ENCODE measurements at regions not wholly inside any gene's neighbourhood (a gene's known extent, or its start where the extent isn't known, plus 50 kb on each side); places are given as distances from the start of the nearest gene placed in this dataset.
"Not testable (repeated sequence)": the region's sequence is repeated elsewhere in the genome, so short reads cannot be mapped to it uniquely, and the experiment has no call there.

DNA sequence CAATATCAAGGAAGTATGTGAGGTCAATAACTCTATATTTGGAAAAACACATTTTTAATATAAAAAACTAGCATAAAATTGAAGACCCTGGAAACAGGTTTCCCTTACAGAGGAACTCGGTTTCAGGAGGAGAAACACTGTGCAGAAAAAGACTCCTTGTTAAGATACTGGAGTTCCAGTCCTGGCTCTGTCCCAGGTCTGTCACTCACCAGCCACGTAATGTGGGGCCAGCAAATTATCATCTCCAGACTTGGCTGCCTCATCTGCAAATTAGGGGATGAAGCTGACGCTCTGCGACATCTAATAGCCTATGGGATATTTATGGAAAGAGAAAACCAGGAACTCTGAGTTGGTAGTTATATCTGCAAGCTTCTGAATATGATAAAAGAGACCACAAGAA is 702.7 kb downstream of the EPHA7 start:
- no peak for DNase-seq (ENCODE audit: low spot score)

DNA sequence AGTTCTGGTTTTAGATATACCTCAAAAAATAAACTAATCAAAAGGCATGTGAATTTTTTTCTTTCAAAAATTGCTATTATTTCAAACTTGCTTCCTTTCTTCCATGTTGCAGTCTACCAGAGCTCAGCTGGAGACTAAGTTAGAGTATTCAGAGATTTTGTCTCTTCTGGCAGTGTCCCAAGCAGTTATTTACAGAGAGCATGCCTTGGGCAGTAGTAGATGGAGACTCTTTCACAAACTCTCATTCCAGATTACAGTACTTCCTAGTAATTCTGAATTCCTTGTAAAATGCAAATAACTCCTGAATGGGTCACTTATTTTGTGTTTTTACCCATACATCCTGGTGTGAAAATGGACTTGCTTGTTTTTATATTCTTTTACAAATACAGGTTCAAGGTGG is 703.4 kb downstream of the EPHA7 start:
- DNase-seq (ENCODE audit: low spot score): no peak

DNA sequence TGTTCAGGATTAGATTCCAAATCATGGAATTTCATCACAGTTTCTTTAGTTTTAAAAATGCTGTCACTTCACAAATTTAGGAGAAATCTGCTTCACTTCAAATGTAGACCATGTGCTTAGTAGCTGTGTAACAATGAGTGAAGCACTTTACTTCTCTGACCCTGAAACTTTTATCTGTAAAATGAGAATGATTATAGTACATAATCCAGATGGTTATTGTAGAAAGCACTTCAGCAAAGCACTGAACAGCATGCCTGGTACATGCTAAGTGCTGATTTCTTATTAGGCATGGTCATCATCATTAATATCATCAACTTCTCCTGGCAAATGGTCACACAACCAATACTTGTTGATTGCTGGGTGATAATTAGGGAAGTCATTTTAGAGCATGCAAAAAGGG is 705.0 kb downstream of the EPHA7 start:
- no peak for DNase-seq (ENCODE audit: low spot score)

DNA sequence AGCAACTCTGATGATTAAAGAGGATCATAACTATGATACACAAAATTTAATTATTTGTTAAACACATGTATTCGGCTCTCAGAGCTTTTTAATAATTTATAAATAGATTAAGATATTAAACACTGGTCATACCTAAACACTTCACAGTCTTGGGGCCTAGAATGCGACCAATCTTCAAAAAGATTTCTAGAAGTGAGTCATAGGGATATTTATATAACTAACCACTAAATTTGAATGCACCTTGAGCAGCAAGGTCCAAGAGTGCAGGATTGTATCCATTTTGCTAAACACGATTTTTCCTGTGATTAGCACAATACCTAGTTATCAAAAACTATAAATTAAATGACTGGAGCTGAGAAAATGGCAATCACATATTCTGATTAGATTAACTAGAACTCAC is 709.3 kb downstream of the EPHA7 start:
- DNase-seq (ENCODE audit: low spot score): no peak

DNA sequence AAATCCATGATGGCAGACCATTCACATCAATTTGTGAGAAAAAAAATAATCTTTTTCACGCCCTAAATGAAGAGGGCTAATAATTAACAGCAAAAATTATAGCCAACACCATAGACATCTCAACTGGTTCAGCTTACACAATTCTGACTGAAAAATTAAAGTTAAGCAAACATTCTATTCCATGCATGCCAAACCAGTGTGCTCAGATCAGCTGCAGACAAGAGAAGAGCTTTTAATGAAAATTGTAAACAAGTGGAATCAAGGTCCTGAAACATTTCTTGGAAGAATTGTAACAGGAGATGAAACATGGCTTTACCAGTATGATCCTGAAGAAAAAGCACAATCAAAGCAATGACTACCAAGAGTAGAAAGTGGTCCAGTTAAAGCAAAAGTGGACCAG is 710.4 kb downstream of the EPHA7 start:
- DNase-seq (ENCODE audit: low spot score): no peak

DNA sequence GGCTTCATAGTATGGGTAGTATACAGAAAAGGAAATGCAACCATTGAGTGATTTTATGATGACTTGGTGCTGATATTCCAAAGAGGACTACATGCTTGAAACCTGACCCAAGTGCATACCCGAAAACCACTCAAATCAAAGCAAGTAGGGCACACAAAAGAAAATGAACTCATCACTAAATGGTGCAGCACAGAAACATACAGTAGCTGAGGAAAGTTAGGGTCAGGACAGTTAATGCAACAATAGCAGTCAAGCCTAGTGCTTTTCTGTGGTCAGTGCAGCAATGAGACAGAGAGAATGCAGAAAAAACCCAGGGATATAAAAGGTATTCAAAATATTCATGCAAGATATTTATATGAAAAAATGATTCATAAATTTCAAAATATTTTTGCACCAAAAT is 711.1 kb downstream of the EPHA7 start:
- no peak for DNase-seq (ENCODE audit: low spot score)

DNA sequence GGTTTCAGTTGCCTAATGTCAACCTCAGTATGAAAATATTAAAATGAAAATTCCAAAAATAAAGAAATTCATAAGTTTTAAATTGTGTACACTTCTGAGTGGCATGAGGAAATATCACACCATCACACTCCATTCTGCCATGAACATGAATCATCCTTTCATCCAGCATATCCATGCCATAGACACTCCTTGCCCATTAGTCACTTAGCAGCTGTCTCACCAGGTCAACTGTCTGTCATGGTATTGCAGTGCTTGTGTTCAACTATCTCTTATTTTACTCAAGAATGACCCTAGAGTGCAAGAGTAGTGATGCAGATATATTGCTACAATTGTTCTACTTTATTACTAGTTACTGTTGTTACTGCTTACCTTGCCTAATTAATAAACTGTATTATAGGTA is 712.4 kb downstream of the EPHA7 start:
- DNase-seq (ENCODE audit: low spot score): no peak

DNA sequence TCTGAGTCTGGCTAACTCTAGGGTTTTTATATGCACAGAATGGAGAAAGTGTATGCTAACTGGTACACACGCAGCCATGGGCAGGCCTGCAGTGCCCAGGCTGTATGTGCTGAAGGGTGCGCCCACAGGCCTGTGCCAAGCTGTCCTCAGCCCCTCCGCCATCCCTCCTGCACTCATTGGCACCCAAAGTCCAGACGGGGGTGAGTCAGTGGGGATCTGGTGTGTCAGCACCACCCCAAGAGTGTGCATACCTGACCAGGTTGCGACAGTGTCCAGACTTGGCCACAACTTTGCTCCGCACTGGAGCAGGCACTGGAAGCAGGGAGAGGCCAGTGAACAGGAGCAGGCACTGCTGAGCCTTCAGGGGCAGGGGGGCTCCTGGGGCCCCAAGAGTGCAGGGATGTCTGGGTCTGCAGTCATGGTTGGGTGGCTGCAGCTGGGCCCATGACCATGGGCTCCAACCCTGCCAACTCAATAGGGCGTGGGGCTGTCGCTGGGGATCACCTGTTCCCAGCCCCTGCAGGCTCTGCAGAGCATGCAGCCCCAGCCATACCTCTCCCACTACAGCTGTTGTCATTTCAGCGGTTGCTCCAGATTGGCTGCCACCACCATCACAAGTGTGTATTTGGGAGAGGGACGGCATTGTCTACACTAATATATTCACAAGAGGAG is 717.8 kb downstream of the EPHA7 start:
- no peak for DNase-seq (ENCODE audit: low spot score)

DNA sequence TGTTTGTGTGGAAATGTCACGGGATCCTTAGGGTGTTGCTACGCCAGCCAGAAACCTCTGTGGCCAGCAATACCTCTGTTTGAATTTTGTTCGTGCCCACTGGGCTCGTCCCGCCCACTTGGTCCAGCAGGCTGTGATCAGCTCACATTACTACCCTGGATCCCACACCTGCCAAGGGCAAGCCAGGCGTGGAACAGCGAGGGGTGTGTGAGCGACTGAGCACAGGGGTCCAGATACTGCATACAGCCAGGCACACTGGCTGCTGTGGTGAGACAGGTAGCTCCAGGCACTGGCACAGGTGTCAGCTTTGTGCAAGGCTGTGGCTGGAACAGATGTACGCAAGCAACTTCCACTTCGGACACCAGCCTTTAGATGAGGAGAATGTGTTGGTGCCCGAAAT is 718.9 kb downstream of the EPHA7 start:
- DNase-seq (ENCODE audit: low spot score): no peak

DNA sequence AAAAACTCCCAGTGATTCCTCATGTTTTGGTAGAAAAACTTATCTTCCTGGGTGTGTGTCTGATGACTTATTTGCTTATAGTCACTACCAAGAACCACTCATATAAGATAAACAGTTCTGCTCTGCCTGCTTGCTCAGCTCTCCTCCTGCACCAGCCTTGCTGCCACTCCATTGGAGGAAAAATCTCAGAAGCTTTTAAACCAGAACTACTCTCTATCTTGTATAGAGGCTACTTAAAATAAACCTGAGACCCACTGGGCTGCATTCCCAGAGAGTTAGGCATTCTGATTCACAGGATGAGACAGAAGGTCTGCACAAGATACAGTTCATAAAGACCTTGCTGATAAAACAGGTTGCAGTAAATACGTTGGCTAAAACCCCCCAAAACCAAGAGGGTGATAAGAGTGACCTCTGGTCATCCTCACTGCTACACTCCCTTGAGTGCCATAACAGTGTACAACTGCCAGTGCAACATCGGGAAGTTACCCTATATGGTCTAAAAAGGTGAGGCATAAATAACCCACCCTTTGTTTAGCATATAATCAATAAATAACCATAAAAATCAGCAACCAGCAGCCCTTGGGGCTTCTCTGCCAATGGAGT is 728.3 kb downstream of the EPHA7 start:
- DNase-seq (ENCODE audit: low spot score): no peak

DNA sequence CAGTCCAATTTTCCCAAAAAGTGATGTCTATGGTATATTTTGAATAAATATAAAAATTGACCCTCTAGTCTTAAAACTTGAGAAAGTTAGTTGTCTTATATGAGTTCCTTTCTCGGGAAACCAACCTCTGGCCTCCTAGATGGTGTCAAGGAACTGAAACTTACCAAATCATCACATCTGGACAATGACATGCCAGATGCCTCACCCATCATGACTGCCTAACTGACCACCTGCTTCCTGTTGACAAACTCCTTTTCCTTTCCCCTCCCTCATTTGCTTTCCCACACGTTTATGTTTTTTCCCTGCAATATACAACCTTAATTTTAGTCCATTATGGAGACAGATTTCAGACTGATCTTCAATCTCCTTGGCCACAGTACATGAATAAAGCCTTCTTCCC is 731.0 kb downstream of the EPHA7 start:
- DNase-seq (ENCODE audit: low spot score): no peak

DNA sequence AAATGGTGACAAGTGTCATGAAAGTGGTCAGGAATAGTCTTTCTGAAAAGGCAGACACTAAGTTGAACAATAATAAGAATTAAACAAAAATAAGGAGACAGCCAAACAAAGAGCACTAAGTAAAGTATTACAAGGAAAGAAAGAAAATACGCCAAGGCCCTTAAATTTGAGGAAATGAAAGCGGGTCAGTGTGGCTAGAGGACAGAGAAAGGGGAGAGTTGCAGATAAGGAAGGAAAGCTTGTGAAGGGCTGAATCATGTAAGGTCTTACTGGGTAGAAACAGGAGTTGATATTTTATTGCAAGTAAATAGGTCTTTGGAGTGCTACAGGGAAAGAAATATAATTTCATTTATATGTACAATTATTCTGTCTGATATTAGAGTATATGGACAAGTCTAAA is 732.1 kb downstream of the EPHA7 start:
- DNase-seq (ENCODE audit: low spot score): no peak

DNA sequence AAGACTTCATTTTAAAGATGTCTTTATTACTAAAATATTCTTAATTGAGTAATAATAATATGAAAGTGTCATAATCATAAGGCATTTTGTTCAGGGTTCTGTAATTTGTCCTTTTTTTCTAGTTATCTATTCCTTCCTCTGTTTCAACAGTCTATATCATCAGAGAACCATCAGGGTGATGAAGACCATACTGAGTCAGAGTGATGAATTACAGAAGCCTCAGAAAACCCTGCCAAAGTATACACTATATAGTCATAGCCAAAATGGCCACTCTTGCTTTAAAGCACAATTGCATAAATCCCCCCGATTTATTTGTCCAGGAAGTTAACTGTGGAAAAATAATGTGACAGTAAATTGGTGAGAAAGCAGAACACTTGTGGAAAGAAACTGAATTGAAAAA is 735.0 kb downstream of the EPHA7 start:
- no peak for DNase-seq (ENCODE audit: low spot score)

DNA sequence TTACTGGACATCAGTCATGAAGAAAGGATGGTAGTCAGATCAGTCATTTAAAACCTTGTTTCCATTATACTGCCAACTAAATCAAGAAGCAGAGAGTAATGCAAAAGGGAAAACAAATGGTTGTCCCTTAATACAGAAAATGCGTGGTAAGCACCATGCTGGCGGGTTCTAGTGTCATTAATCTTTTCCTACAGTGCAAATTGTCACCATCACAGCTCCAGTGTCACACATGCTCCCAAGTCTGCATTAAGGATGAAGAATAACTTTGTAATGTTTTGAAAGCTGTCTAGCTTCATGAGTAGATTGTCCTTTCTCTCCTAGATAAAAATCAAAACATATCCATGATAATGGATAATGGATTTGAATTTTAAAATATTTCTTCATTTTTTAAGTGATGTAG is 735.6 kb downstream of the EPHA7 start:
- DNase-seq (ENCODE audit: low spot score): no peak

DNA sequence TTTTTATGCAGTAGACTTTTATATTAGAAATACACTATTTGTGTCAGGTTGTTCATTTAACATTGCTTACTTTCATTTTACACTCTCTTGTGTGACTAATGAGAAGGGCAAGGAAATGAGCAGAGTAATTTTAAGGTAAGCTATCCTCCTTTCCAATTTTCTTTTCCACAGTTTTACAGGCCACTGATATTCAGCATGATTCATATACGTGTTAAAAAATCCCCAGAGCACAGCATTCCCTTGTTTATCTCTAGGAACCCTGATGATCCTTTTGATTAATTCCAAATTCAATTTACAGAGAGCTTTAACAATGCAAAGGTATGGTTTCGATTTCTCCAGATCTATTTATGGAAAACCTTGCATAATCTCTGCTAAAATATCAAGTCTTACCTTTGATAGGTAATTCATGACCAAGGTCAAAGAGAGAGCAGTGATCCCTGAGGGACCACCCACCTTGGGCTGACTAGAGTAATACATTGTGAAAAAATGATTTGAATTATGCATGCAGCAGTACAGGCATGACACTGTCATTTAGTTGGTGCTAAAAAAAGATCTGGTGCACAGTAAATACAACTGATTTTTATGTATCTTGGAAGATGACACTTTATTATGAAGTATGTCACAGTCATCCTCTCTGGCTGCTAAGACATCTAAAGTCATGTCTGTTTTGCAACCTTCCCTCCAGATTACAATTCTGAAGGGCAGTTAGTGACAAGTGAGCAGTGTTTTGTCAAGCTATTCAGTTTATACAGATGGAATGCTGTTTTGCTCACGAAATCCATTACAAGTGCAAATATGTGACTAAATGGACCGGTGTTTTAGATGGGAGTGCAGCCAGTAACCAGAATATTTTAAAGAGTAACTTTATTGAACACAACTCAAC is 736.6 kb downstream of the EPHA7 start:
- DNase-seq (ENCODE audit: low spot score): no peak

DNA sequence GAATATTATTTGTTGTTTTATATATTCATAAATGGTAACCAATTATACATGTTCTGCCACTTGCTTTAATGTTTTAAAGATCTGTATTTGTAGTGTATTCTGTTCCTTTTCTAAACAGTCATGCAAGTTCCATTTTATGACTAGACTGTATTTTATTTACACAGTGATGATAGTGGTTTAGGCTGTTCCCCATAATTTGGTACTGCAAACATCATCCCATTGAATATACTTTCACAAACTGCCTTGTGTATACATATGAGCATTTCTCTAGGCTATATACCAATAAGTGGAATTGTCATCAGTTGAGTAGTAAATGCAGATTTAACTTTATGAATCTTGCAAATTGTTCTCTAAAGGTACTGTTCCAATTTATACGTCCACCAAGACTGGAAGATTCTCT is 738.0 kb downstream of the EPHA7 start:
- DNase-seq (ENCODE audit: low spot score): no peak

DNA sequence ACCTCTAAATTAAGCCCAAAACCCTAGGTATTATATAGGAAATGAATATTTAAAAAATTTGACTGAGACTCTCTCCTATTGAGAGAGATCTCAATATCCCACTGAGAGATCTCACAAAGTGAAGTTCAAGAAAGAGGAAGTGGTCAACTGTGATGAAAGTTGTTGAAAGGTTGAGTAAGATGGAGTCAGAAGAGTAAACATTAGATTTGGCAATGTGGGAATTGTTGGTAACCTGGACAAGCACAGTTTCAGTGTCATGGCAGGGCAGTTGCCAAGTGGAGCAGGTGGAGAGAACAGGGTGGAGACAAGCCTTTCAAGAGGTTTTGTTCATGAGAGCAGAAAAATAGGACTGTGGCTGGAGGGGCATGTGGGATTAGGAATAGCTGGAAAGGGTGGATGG is 747.9 kb downstream of the EPHA7 start:
- DNase-seq (ENCODE audit: low spot score): not testable (repeated sequence)

DNA sequence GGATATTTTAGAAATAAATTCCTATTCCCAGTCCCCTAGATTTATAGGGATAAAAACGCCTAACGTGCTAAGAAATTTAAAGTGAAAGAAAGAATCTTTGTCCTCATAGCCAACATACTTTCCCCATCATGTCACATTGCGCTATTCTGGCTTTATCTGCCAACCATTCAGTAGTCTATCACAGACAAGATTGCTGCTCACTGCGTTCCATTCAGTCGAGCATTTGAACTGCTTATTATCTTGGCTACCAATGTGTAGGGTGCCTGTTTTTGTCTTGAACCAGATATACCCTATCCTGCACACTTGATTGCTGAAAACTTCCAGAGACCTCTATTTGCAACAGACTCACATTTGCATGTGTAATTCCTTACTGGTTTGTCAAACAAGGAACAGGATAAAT is 751.5 kb downstream of the EPHA7 start:
- no peak for DNase-seq (ENCODE audit: low spot score)

DNA sequence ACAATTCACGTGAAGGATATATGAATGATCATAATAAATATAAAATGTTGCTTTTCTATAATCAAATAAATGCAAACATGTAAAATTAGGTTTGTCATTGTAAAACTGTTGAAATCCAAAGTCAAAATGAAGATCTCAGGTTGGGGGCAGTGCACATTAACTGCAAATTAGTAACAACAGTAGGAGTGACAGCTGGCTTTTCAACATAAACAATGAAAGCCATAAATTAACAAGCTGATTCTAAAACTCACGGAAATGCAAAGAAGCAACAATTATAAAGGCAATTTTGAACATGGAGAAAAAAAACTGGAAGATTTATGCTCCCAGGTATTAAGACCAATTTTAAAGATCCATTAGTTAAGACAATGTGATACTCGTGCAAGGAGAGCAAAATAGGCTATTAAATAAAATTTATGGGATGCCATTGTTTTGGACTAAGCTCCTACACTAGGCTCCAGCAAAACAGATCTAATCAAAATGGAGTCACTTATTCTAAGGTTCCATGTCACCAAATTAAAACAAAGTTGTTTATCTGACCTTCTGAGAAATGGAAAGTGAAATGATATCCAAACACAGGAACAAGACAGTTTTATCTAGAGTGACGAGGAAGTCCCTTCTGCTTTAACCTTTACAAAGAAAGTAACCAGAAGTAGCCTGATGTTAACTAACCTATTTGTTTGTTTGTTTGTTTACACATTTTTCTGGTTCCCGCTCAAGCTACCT is 770.8 kb downstream of the EPHA7 start:
- no peak for DNase-seq (ENCODE audit: low spot score)

DNA sequence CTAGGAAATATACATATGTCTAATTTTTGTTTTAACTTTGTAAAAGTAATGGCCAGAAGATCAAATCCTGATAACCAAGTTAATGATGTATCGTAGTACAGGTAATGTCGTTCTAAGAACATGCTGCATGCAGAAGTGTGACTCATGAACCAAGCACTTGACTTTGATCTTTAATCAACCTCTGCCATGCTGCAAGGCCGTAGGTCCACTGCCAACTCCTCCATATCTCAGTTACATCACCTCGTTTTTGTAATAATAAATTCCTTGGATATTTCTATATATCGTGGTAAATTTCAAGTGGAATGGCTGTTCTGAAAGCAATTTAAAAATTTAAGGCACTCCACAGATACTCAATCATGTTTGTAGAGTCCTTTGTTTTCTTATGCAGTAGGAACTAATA is 771.7 kb downstream of the EPHA7 start:
- peak; percentile 20 for DNase-seq (ENCODE audit: low spot score)

DNA sequence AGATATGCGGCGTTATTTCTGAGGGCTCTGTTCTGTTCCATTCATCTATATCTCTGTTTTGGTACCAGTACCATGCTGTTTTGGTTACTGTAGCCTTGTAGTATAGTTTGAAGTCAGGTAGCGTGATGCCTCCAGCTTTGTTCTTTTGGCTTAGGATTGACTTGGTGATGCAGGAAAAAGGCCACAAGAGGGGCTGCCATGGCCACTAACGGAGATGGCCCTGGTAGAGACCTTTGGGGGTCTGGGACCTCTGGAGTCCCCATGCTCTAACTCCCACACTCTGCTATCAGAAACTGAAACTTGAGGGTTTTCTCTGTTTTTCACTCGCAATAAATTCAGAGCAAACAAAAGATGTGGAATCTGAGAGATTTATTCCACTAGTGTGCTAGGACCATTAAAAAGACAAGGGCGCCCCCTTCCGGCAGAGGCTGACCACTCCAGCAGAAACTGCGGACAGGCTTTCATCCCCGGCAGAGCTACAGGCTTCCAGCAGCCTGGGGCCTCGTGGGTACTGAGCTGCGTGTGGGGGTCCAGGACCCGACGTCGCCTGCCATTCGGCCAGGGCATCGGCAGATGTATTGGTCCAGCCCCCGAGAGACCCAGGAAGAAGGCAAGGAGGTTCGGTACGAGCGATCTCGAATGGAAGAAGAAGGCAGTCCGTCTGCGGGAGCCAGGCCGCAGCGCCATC is 775.1 kb downstream of the EPHA7 start:
- peak; percentile 24 for DNase-seq (ENCODE audit: low spot score)
